MM.1S (cell line): ENCODE measurements at regions not wholly inside any gene's neighbourhood (a gene's known extent, or its start where the extent isn't known, plus 50 kb on each side); places are given as distances from the start of the nearest gene placed in this dataset.

Experiments
- DNase-seq: peaks from one replicate; pipeline ENCODE4 v3.0.0-alpha.2; 2015
- H2AFZ ChIP-seq: fragments of 300-600 bp; sonication (generic); 2 replicates; pipeline ENCODE4 v1.6.0; 2016; ENCODE audit warnings: antibody characterized with exemption, low read length
- H3F3A ChIP-seq: fragments of 300-600 bp; sonication (generic); 2 replicates; pipeline ENCODE4 v1.6.1; 2016; ENCODE audit warnings: mild to moderate bottlenecking, antibody characterized with exemption, low read length, moderate library complexity, mixed read lengths; ENCODE audit not compliant: insufficient read depth
- H3K27ac ChIP-seq: fragments of 300-600 bp; sonication (generic); 2 replicates; pipeline ENCODE4 v1.5.1; 2016; ENCODE audit warnings: mild to moderate bottlenecking, low read length
- H3K27me3 ChIP-seq: fragments of 300-600 bp; sonication (generic); replicated peaks from 2 replicates; pipeline ENCODE4 v1.6.0; 2016; ENCODE audit warnings: low read length; ENCODE audit not compliant: insufficient read depth
- H3K36me3 ChIP-seq: fragments of 300-600 bp; sonication (generic); replicated peaks from 2 replicates; pipeline ENCODE4 v1.6.1; 2016; ENCODE audit warnings: mild to moderate bottlenecking, low read length, mixed read lengths; ENCODE audit not compliant: insufficient read depth
- H3K4me1 ChIP-seq: fragments of 300-600 bp; sonication (generic); 2 replicates; pipeline ENCODE4 v1.6.1; 2016; ENCODE audit warnings: low read length, mixed read lengths
- H3K4me2 ChIP-seq: fragments of 300-600 bp; sonication (generic); 2 replicates; pipeline ENCODE4 v1.6.0; 2016; ENCODE audit warnings: low read depth, low read length
- H3K4me3 ChIP-seq: fragments of 300-600 bp; sonication (generic); 2 replicates; pipeline ENCODE4 v1.5.1; 2016; ENCODE audit warnings: low read length, mixed read lengths
- H3K79me2 ChIP-seq: fragments of 300-600 bp; sonication (generic); 2 replicates; pipeline ENCODE4 v1.6.1; 2016; ENCODE audit warnings: mixed run types, low read length, mixed read lengths
- H3K9ac ChIP-seq: fragments of 300-600 bp; sonication (generic); 2 replicates; pipeline ENCODE4 v1.6.1; 2016; ENCODE audit warnings: low read length, mixed read lengths
- H3K9me2 ChIP-seq: fragments of 300-600 bp; sonication (generic); replicated peaks from 2 replicates; pipeline ENCODE4 v1.6.1; 2016; ENCODE audit warnings: mild to moderate bottlenecking, low read length, mixed read lengths; ENCODE audit not compliant: insufficient read depth
- H3K9me3 ChIP-seq: fragments of 300-600 bp; sonication (generic); replicated peaks from 2 replicates; pipeline ENCODE4 v1.6.1; 2016; ENCODE audit warnings: mild to moderate bottlenecking, low read length, mixed read lengths; ENCODE audit not compliant: insufficient read depth
- H4K20me1 ChIP-seq: fragments of 300-600 bp; sonication (generic); 2 replicates; pipeline ENCODE4 v1.6.1; 2016; ENCODE audit warnings: mild to moderate bottlenecking, low read length, moderate library complexity, mixed read lengths; ENCODE audit not compliant: insufficient read depth
- EZH2 ChIP-seq: fragments of 300-600 bp; sonication (generic); optimal IDR thresholded peaks from 2 replicates; pipeline ENCODE3; 2017; ENCODE audit warnings: low read depth, mild to moderate bottlenecking, antibody characterized with exemption, low read length, mixed read lengths
- EZH2phosphoT487 ChIP-seq: fragments of 300-600 bp; sonication (generic); IDR thresholded peaks from 2 replicates; pipeline ENCODE4 v1.6.1; 2018; ENCODE audit warnings: antibody characterized with exemption, low read length
- TF ChIP-seq, protein P1 (sequence below): fragments of 300-600 bp; sonication (generic); IDR thresholded peaks from 2 replicates; pipeline ENCODE4 v1.5.1; 2016; ENCODE audit warnings: antibody characterized with exemption, low read length, mixed read lengths

GRCh38 chr4:158065176-158065575, 107.6 kb downstream of the GASK1B start:
- Histone ChIP-seq H3K9me3 (no peaks in the 10 kb centered on the region), H3K79me2 (no peaks in the 10 kb centered on the region), H3K4me3 (no peak overlapping the region), H3K27ac (no peak overlapping the region), H3K9me2 (no peaks in the 10 kb centered on the region), H2AFZ (no peak overlapping the region), H3K9ac (no peak overlapping the region), H3K4me1 (no peaks in the 10 kb centered on the region), H3K36me3 (no peaks in the 10 kb centered on the region), H3K4me2 (no peak overlapping the region), H3K27me3 (no peaks in the 10 kb centered on the region), H3F3A (no peaks in the 10 kb centered on the region), H4K20me1 (no peaks in the 10 kb centered on the region)
- no peak for DNase-seq
- TF ChIP-seq EZH2phosphoT487 (no peak), EZH2 (no peak)
- TF ChIP-seq, protein P1, sequence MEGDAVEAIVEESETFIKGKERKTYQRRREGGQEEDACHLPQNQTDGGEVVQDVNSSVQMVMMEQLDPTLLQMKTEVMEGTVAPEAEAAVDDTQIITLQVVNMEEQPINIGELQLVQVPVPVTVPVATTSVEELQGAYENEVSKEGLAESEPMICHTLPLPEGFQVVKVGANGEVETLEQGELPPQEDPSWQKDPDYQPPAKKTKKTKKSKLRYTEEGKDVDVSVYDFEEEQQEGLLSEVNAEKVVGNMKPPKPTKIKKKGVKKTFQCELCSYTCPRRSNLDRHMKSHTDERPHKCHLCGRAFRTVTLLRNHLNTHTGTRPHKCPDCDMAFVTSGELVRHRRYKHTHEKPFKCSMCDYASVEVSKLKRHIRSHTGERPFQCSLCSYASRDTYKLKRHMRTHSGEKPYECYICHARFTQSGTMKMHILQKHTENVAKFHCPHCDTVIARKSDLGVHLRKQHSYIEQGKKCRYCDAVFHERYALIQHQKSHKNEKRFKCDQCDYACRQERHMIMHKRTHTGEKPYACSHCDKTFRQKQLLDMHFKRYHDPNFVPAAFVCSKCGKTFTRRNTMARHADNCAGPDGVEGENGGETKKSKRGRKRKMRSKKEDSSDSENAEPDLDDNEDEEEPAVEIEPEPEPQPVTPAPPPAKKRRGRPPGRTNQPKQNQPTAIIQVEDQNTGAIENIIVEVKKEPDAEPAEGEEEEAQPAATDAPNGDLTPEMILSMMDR, result no peak

- H2AFZ ChIP-seq, result no peak overlapping the region
- TF ChIP-seq, protein P1, result no peak
- no peak for TF ChIP-seq EZH2
- no peak for TF ChIP-seq EZH2phosphoT487
- H3K9ac ChIP-seq, result no peak overlapping the region
- H3K27ac ChIP-seq, result no peak overlapping the region
- H3K79me2 ChIP-seq, result no peaks in the 10 kb centered on the region
- H4K20me1 ChIP-seq, result no peaks in the 10 kb centered on the region
- H3F3A ChIP-seq, result no peaks in the 10 kb centered on the region
- H3K27me3 ChIP-seq, result no peaks in the 10 kb centered on the region
- H3K9me3 ChIP-seq, result no peaks in the 10 kb centered on the region
- no peak for DNase-seq
- H3K9me2 ChIP-seq, result no peaks in the 10 kb centered on the region; the same call in 1 of the 2 replicates
- no peak overlapping the region for H3K4me2 ChIP-seq
- H3K36me3 ChIP-seq, result no peaks in the 10 kb centered on the region
- H3K4me1 ChIP-seq, result no peaks in the 10 kb centered on the region
- H3K4me3 ChIP-seq, result no peak overlapping the region
Observed at GRCh38 chr4:158056689-158057245, 116.1 kb downstream of the GASK1B start.

- no peak overlapping the region for H2AFZ ChIP-seq
- TF ChIP-seq, protein P1, result no peak
- TF ChIP-seq EZH2phosphoT487 (no peak), EZH2 (no peak)
- H3K9me2 ChIP-seq, result no peaks in the 10 kb centered on the region; the same call in 1 of the 2 replicates
- H3K79me2 ChIP-seq, result no peaks in the 10 kb centered on the region
- H3K27me3 ChIP-seq, result no peaks in the 10 kb centered on the region
- H3K36me3 ChIP-seq, result no peaks in the 10 kb centered on the region
- H3K9ac ChIP-seq, result no peak overlapping the region
- H3K27ac ChIP-seq, result no peak overlapping the region
- H3K4me2 ChIP-seq, result no peak overlapping the region
- no peaks in the 10 kb centered on the region for H4K20me1 ChIP-seq
- H3K4me1 ChIP-seq, result no peaks in the 10 kb centered on the region
- no peak overlapping the region for H3K4me3 ChIP-seq
- no peaks in the 10 kb centered on the region for H3K9me3 ChIP-seq
- no peaks in the 10 kb centered on the region for H3F3A ChIP-seq
- DNase-seq, result no peak
Observed at GRCh38 chr4:158055668-158056067, 117.2 kb downstream of the GASK1B start.
